ENCODE measurements at regions not wholly inside any gene's neighbourhood (a gene's known extent, or its start where the extent isn't known, plus 50 kb on each side); places are given as distances from the start of the nearest gene placed in this dataset.

- no peak overlapping the region for H2BK120ac ChIP-seq (ENCODE audit: low read depth, low read length, poor library complexity, severe bottlenecking)
- H4K91ac ChIP-seq (ENCODE audit: insufficient read length, low read depth, low read length), result no peak overlapping the region
- H2AFZ ChIP-seq (ENCODE audit: low read length), result no peak overlapping the region
- H3K23ac ChIP-seq (ENCODE audit: insufficient read length, low read depth, low read length), result no peak overlapping the region
- H3K9me3 Mint-ChIP-seq, result no peaks in the 10 kb centered on the region; a peak in 1 of 5 replicates
- no peak overlapping the region for H3K4me3 Mint-ChIP-seq
- H2BK20ac ChIP-seq (ENCODE audit: low read depth, low read length, poor library complexity, severe bottlenecking), result no peak overlapping the region
- no peak overlapping the region for H3K4me2 ChIP-seq (ENCODE audit: insufficient read depth, insufficient read length, low read length)
- no peak overlapping the region for H3K56ac ChIP-seq (ENCODE audit: insufficient read length, low read depth, low read length)
- 0 out of 3 replicates have a peak, but pooled peaks have one; percentile 0 for TF ChIP-seq CTCF (conservative IDR thresholded peaks at IDR 0.05)
- WGBS (ENCODE audit: extremely low coverage, insufficient read length, low lambda C conversion rate), result no CpG with 5 or more reads among the region's 8 CpGs
- no peaks in the 10 kb centered on the region for H3K79me1 ChIP-seq (ENCODE audit: insufficient read depth, low read depth, low read length, poor library complexity, severe bottlenecking)
- H3K9ac ChIP-seq (ENCODE audit: extremely low read depth, insufficient read length, low read length), result no peak overlapping the region
- peaks cover 27% of the 10 kb centered on the region for H3K4me1 ChIP-seq (ENCODE audit: insufficient read depth, low read length)
- no peak overlapping the region for H4K8ac ChIP-seq (replicated peaks; ENCODE audit: insufficient read length, low read depth, low read length)
- H3K4ac ChIP-seq (ENCODE audit: low read depth, low read length), result no peak overlapping the region
- peaks cover 0 to 2% (median 0%) of the 10 kb centered on the region in 3 experiments; a peak in 2 of 7 replicates for H3K36me3 Mint-ChIP-seq (ENCODE audit: insufficient read depth in 1 of 3, low read depth in 3 of 3)
- H3K27ac Mint-ChIP-seq, result peak overlapping the region in 1 of 3 experiments; percentile 66; a peak in 1 of 7 replicates
- H3K4me1 Mint-ChIP-seq, result peaks cover 80 to 84% of the 10 kb centered on the region in 2 experiments
- no peak overlapping the region for H2BK15ac ChIP-seq (ENCODE audit: low read depth, low read length)
- H3K23me2 ChIP-seq (ENCODE audit: insufficient read length, low read depth, low read length, poor library complexity, severe bottlenecking), result no peaks in the 10 kb centered on the region
- no peak overlapping the region for H3K18ac ChIP-seq (ENCODE audit: insufficient read length, low read depth, low read length)
- no peak overlapping the region for H3K14ac ChIP-seq (ENCODE audit: insufficient read depth, low read length)
- no peak overlapping the region for H2BK5ac ChIP-seq (ENCODE audit: insufficient read length, low read length)
- DNase-seq, result no peak
- H3T11ph ChIP-seq (ENCODE audit: low read length), result no peak overlapping the region
- no peak overlapping the region for H3K27ac ChIP-seq (ENCODE audit: insufficient read length, low read depth, low read length)
- H4K5ac ChIP-seq (ENCODE audit: insufficient read length, low read depth, low read length), result no peak overlapping the region
- no peak overlapping the region for H2BK12ac ChIP-seq (ENCODE audit: insufficient read length, low read depth, low read length)
- H2AK5ac ChIP-seq (ENCODE audit: insufficient read length, low read length), result no peak overlapping the region
- peaks cover 6% of the 10 kb centered on the region; the same call in 1 of the 2 replicates for H3K27me3 Mint-ChIP-seq (ENCODE audit: low read depth)
- no peaks in the 10 kb centered on the region for H3K27me3 ChIP-seq (ENCODE audit: insufficient read depth, low read length)
- no peaks in the 10 kb centered on the region for H3K79me2 ChIP-seq (ENCODE audit: insufficient read depth, low read length)
- no peaks in the 10 kb centered on the region for H3K9me3 ChIP-seq (ENCODE audit: control insufficient read depth, low read depth, low read length)
- H4K20me1 ChIP-seq (ENCODE audit: control insufficient read depth, insufficient read depth, insufficient read length), result no peaks in the 10 kb centered on the region
Measured at GRCh38 chr6:44668391-44668930, 281.0 kb downstream of the CDC5L start.

All from H9 (cell line).